HUES64 (cell line): ENCODE measurements at regions not wholly inside any gene's neighbourhood (a gene's known extent, or its start where the extent isn't known, plus 50 kb on each side); places are given as distances from the start of the nearest gene placed in this dataset.

ENCODE experiments used
- H3K27ac ChIP-seq: 2 replicates; pipeline ENCODE4 v1.7.0; 2013; ENCODE audit warnings: low read depth, low read length, inconsistent platforms
- H3K27me3 ChIP-seq: 2 replicates; pipeline ENCODE4 v1.6.1; 2013; ENCODE audit warnings: mild to moderate bottlenecking, low read length; ENCODE audit not compliant: insufficient read depth
- H3K36me3 ChIP-seq: 2 replicates; pipeline ENCODE4 v1.6.1; 2013; ENCODE audit warnings: mild to moderate bottlenecking, low read length; ENCODE audit not compliant: insufficient read depth
- H3K4me1 ChIP-seq: 2 replicates; pipeline ENCODE4 v1.6.1; 2013; ENCODE audit warnings: mild to moderate bottlenecking, low read length, moderate library complexity; ENCODE audit not compliant: insufficient read depth
- H3K4me3 ChIP-seq: 2 replicates; pipeline ENCODE4 v1.5.1; 2013; ENCODE audit warnings: mild to moderate bottlenecking, low read length, moderate library complexity
- H3K9ac ChIP-seq: 2 replicates; pipeline ENCODE4 v1.6.1; 2013; ENCODE audit warnings: mild to moderate bottlenecking, low read depth, low read length
- H3K9me3 ChIP-seq: 2 replicates; pipeline ENCODE4 v1.6.1; 2013; ENCODE audit warnings: low read depth, low read length; ENCODE audit not compliant: insufficient read depth
- WGBS: fragments of 150-250, 120-280 bp; methylation state at CpG from one replicate; pipeline ENCODE4 v1.1.7; 2013; ENCODE audit warnings: missing lambda C conversion rate; 5-methylcytosine and 5-hydroxymethylcytosine counted together

DNA sequence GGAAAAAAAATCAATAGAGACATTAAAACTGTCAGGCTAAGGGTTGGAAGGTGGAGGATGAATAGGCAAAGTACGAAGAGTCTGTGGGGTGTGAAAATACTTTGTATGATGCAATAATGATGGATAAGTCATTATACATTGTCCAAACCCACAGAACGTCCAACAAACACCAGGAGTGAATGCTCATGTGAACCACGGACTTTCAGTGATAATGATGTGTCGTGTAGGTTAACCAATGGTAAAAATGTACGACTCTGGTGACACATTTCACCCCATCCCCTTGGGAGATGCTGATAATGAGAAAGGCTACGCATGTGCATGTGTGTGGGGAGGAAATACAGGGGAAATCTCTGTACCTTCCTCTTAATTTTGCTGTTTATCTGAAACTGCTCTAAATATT, 665.2 kb downstream of the FAT4 start:
- Histone ChIP-seq H3K9ac (no peak overlapping the region), H3K9me3 (no peaks in the 10 kb centered on the region), H3K4me3 (no peak overlapping the region), H3K4me1 (peaks cover 11% of the 10 kb centered on the region), H3K27ac (no peak overlapping the region), H3K27me3 (no peaks in the 10 kb centered on the region), H3K36me3 (no peaks in the 10 kb centered on the region)
- 91% methylated on average over 5 of the region's 6 CpGs for WGBS

DNA sequence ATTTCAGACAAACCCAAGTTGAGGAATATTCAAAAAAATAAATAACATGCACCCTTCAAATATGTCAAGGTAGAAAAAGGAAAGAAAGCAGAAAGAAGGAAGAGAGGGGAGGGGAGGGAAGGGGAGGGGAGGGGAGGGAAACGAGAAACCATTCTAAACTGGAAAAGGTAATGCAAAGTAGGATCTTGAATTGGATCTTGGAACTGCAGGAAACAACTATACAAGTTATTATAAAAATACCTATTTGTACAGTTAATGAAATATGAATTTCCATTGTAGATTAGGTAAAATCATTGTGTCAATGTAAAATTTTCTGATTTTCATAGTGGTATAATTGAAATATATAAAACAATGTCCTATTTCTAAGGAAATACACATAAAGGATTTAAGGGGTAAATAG, 668.4 kb downstream of the FAT4 start:
- no CpG with 5 or more reads among the region's 1 CpG for WGBS
- Histone ChIP-seq H3K9me3 (no peaks in the 10 kb centered on the region), H3K36me3 (no peaks in the 10 kb centered on the region), H3K4me1 (peaks cover 11% of the 10 kb centered on the region), H3K27me3 (no peaks in the 10 kb centered on the region), H3K27ac (no peak overlapping the region), H3K4me3 (no peak overlapping the region), H3K9ac (no peak overlapping the region)

DNA sequence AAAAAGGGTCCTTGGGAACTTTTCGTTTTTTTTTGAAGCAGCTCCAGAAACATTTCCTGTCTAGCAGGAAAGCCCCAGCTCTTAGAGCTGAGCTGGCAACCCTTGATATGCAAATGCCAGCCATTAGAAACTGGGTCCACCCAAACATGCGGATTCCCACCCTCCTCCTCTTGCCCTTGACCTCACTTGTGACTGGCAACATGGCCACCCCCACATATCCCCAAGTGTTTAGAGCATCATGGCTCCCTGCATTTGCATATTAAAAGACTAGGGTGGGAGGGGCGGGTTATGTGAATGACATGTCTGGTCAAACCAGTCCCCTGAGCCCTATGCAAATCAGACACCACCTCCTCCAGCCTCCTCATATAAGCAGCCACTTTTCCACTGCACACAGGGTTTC, 671.1 kb downstream of the FAT4 start:
- no peak overlapping the region for H3K9ac ChIP-seq
- peak overlapping the region; percentile 74 for H3K27ac ChIP-seq
- 21% methylated on average over 2 of the region's 3 CpGs for WGBS
- H3K27me3 ChIP-seq = no peaks in the 10 kb centered on the region
- H3K4me3 ChIP-seq = peak overlapping the region; percentile 11; the same call in 1 of the 2 replicates
- no peaks in the 10 kb centered on the region for H3K36me3 ChIP-seq
- no peaks in the 10 kb centered on the region for H3K9me3 ChIP-seq
- H3K4me1 ChIP-seq = peaks cover 11% of the 10 kb centered on the region

DNA sequence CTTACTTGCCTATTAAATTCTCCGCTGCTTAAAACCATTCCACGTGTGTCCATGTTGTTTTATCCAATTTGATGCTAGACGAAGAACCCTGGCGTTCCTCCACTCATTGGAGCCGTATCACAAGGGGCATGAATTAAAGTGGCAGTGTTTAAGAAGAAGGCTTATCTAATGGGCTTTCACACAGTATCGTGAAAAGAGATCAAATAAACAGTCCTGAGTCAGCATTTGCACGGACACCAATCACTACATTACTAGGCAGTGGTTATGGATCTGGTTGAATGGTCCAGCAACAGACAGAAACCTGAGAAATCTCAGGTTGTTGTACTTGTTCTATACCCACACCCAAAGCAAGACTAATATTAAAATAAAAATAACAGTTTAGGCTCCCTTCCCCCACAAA, 671.6 kb downstream of the FAT4 start:
- WGBS = 95% methylated on average over 7 of the region's 7 CpGs
- Histone ChIP-seq H3K9ac (no peak overlapping the region), H3K27ac (peak overlapping the region; percentile 68; the same call in 1 of the 2 replicates), H3K4me1 (peaks cover 11% of the 10 kb centered on the region), H3K36me3 (no peaks in the 10 kb centered on the region), H3K9me3 (no peaks in the 10 kb centered on the region), H3K4me3 (no peak overlapping the region), H3K27me3 (no peaks in the 10 kb centered on the region)

DNA sequence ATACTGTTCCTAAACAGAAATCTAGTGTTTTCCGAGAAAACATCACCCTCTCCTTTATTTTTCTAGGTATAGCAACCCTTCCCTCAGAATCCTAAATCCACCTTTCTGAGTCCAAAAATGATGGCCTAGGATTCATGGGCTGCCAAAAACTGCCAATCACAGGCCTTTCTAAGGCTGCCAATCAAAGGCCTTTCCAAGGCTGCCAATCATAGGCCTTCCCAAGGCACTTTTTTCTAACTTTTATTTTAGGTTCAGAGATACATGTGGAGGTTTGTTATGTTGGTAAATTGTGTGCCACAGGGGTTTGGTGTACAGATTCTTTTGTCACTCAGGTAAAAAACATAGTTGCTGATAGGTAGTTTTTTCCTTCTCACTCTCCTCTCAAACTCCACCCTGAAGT, 673.7 kb downstream of the FAT4 start:
- H3K9ac ChIP-seq = no peak overlapping the region
- H3K4me3 ChIP-seq = no peak overlapping the region
- no peaks in the 10 kb centered on the region for H3K36me3 ChIP-seq
- H3K9me3 ChIP-seq = no peaks in the 10 kb centered on the region
- H3K4me1 ChIP-seq = peaks cover 11% of the 10 kb centered on the region
- no peak overlapping the region for H3K27ac ChIP-seq
- H3K27me3 ChIP-seq = no peaks in the 10 kb centered on the region
- 97% methylated on average over 1 of the region's 1 CpG for WGBS

DNA sequence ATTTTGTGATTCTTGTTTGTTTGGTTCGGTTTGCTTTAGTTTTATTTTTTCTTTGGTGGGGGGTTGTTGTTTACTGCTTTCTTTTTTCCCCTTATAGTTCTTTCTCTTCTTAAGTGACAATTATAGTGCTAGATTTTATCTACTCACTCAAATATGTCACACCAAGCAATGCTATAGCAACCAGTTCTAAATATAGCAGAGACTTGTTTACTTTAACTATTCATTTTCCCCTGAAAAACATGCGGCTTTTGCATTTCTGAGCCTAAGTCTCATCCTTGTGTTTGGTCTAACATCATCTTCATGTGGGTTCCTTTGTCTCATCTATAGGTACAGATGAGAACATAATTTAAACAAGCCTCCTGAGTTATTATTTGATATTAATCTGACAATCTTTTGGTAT, 676.6 kb downstream of the FAT4 start:
- WGBS = 93% methylated on average over 1 of the region's 2 CpGs
- no peaks in the 10 kb centered on the region for H3K27me3 ChIP-seq
- no peaks in the 10 kb centered on the region for H3K36me3 ChIP-seq
- no peaks in the 10 kb centered on the region for H3K4me1 ChIP-seq
- H3K27ac ChIP-seq = no peak overlapping the region
- H3K4me3 ChIP-seq = no peak overlapping the region
- no peaks in the 10 kb centered on the region for H3K9me3 ChIP-seq
- no peak overlapping the region for H3K9ac ChIP-seq

DNA sequence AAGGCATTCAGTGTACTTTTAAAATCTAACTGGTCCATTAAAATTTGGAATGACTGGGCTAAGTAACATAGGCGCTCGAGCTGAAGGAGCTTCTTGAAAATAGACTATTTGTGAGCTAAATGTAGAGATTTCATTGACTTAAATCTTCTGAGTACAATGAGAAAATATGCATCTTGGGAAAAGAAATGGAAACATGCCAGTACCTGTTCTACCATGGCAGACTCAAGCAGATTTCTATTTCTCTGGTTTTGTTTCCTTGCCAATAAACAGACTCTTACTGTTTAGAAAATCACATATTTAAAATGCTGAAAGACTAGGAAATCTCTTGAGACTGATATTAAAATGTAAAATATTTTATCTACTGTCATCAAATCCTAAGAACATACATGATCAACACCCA, 678.1 kb downstream of the FAT4 start:
- H3K27me3 ChIP-seq = no peaks in the 10 kb centered on the region
- no peaks in the 10 kb centered on the region for H3K36me3 ChIP-seq
- WGBS = 95% methylated on average over 2 of the region's 2 CpGs
- no peak overlapping the region for H3K27ac ChIP-seq
- no peaks in the 10 kb centered on the region for H3K4me1 ChIP-seq
- H3K9ac ChIP-seq = no peak overlapping the region
- no peak overlapping the region for H3K4me3 ChIP-seq
- H3K9me3 ChIP-seq = no peaks in the 10 kb centered on the region

DNA sequence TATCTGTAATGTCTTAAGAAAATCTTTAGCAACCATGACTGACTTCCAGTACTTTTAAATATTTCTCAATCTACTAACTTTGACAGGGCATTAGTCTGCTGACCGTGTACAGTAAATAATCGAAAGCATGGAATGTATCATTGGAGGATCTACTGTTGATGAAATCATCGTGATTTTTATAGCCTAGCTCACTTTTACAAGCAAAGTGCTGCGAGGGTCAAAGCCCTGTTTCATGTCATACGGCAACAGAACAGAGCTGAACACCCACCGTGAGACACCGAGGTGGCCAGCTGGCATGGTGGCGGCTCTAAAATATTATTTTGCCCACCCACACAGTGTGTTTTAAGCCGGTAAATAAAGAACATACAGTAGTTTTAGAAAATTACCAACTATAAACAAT, 679.3 kb downstream of the FAT4 start:
- no peak overlapping the region for H3K9ac ChIP-seq
- 97% methylated on average over 8 of the region's 9 CpGs for WGBS

DNA sequence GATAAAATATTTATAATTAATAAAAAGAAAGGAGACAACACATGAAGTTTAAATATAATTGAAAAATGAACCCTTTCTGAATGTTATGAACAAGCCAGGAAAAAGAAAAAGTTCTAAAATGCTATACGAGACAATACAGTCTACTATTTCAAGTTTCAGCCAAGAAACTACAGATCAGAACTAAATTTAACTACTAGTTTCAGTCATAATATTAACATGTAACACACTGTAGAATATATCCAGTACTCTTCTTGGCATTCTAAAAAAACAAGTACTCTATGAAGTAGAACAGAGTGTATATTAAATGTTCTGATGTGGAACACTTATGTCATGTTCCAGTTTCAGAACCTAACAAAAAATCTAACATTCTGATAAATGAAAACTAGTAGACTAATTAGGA, 679.7 kb downstream of the FAT4 start:
- Histone ChIP-seq H3K9ac (no peak overlapping the region), H3K27me3 (no peaks in the 10 kb centered on the region), H3K9me3 (no peaks in the 10 kb centered on the region), H3K4me3 (no peak overlapping the region), H3K4me1 (no peaks in the 10 kb centered on the region), H3K27ac (no peak overlapping the region), H3K36me3 (no peaks in the 10 kb centered on the region)
- WGBS = 100% methylated on average over 1 of the region's 1 CpG

More for the DNA sequence above, 679.3 kb downstream of the FAT4 start:
- no peak overlapping the region for H3K27ac ChIP-seq
- no peaks in the 10 kb centered on the region for H3K36me3 ChIP-seq
- H3K4me1 ChIP-seq = no peaks in the 10 kb centered on the region
- no peak overlapping the region for H3K4me3 ChIP-seq
- no peaks in the 10 kb centered on the region for H3K27me3 ChIP-seq
- no peaks in the 10 kb centered on the region for H3K9me3 ChIP-seq

DNA sequence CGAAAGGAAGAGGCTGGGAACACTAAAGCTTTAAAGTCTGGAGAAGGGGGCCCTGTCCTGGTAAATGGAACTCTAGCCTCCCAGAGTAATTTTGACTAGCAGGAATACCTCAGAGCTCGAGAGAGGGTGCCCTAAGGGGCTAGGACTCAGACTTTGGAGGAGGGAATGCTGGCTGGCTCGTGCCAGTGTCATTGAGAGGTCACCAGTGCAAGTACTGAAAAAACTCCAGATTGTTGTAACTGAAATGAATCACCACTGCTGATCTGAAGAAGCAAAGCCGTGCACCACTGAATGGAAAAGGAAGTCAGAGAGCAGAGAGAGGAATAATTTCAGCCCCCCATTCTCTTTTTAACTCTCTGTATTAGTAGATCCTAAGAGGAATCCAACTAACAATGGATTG, 690.2 kb downstream of the FAT4 start:
- Histone ChIP-seq H3K9ac (no peak overlapping the region), H3K9me3 (no peaks in the 10 kb centered on the region), H3K27me3 (no peaks in the 10 kb centered on the region), H3K4me1 (no peaks in the 10 kb centered on the region), H3K27ac (no peak overlapping the region), H3K36me3 (no peaks in the 10 kb centered on the region), H3K4me3 (no peak overlapping the region)
- 73% methylated on average over 4 of the region's 4 CpGs for WGBS

DNA sequence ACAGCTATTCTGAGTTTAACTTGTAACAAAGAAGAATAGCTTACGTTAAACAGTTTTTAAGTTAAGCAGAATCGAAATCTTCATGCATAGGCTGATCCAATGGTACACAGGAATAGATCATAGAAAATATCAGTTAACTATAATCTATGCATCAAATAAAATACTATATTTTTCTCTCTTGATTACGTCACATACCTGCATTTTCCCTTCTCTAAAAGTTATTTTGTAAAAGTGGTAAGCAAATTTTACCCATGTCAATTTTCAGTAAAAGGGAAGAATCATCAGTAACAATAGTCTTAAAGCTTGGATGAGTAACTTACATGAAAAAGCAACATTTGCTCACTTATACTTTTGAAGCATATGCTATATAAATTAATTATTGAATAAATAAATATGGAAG, 692.4 kb downstream of the FAT4 start:
- WGBS = 100% methylated on average over 2 of the region's 3 CpGs
- no peak overlapping the region for H3K4me3 ChIP-seq
- H3K27ac ChIP-seq = no peak overlapping the region
- H3K27me3 ChIP-seq = no peaks in the 10 kb centered on the region
- no peaks in the 10 kb centered on the region for H3K9me3 ChIP-seq
- no peaks in the 10 kb centered on the region for H3K36me3 ChIP-seq
- no peaks in the 10 kb centered on the region for H3K4me1 ChIP-seq
- H3K9ac ChIP-seq = no peak overlapping the region

DNA sequence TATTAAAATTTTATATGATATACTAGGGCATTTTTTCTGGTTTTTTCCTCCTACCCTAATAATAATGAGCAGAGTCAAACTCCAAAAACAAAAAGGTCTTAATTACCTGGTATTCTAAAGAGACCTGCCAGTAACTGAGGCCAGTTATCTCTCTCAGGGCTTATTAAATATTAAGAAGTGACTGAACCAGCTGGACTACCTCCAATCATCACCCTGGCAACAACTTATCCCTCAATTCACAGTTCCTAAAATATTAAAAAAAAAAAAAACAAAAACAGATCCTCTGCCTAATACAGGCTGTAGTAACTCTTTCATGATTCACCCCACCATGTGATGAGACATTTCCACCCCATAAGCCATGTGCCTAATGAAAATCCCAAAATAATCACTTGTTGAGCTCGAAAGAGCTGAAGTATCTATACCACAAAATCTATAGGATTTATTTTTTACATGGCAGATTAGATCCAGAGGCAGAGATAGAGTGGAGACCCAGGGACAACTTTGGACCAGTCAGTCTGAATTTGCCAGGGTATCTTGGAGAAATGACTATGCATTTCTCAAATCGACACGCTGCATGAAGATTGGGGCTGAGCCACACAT, 698.0 kb downstream of the FAT4 start:
- 94% methylated on average over 3 of the region's 3 CpGs for WGBS
- H3K9me3 ChIP-seq = no peaks in the 10 kb centered on the region

More for the DNA sequence above, 698.0 kb downstream of the FAT4 start:
- no peak overlapping the region for H3K9ac ChIP-seq
- no peak overlapping the region for H3K27ac ChIP-seq
- no peaks in the 10 kb centered on the region for H3K4me1 ChIP-seq
- H3K4me3 ChIP-seq = no peak overlapping the region
- no peaks in the 10 kb centered on the region for H3K27me3 ChIP-seq
- H3K36me3 ChIP-seq = no peaks in the 10 kb centered on the region
